HepG2 (cell line): ENCODE measurements at regions not wholly inside any gene's neighbourhood (a gene's known extent, or its start where the extent isn't known, plus 50 kb on each side); places are given as distances from the start of the nearest gene placed in this dataset.

Experiments
- ATAC-seq: fragments of 200-7000 bp; cut with Tn5 transposase; 3 replicates; pipeline ENCODE4 v1.9.1; 2020; ENCODE audit warnings: mild to moderate bottlenecking, moderate library complexity
- BruUV-seq: library from RNA; stranded (reverse); fragments of 400-500 nt; replicated peaks from 2 replicates; lab custom pipeline; 2021; lab: Mats Ljungman, UMichigan
- CTCF ChIA-PET: fragments of 300-600 bp; formaldehyde crosslinking; extraction: SDS; loops from one replicate; lab custom pipeline; 2021; ENCODE audit warnings: low total read pairs, inconsistent platforms, low intra/inter-chr PET ratio; lab: Yijun Ruan, JAX
- POLR2A ChIA-PET: fragments of 350-600 bp; sonication (Branson Sonifier 250); formaldehyde crosslinking; loops from one replicate; lab custom pipeline; 2020; ENCODE audit warnings: antibody characterized with exemption, inconsistent platforms; lab: Yijun Ruan, JAX
- DNase-seq: peaks from one replicate; pipeline ENCODE4 v3.0.0-alpha.2; 2015; ENCODE audit warnings: low spot score
- FAIRE-seq: peaks from 3 replicates; lab custom pipeline; 2011; peaks lifted over from hg19 to GRCh38; lab: Jason Lieb, UNC
- H2AFZ ChIP-seq: one replicate; pipeline ENCODE4 v1.6.1; 2011; ENCODE audit warnings: low read length, inconsistent platforms
- H3K27ac ChIP-seq: fragments of 300-600 bp; 3 replicates; pipeline ENCODE4 v1.8.0; 2011; ENCODE audit warnings: mixed run types, mild to moderate bottlenecking, mixed read lengths, low read length, inconsistent platforms; ENCODE audit not compliant: insufficient read depth; ENCODE audit errors: extremely low read length
- H3K27me3 ChIP-seq, 2 experiments: fragments of 200-600 bp in 1 of 2; 2 replicates in 1 of 2; 3 replicates in 1 of 2; pipeline versions ENCODE4 v1.6.0 to v1.8.0; 2011; ENCODE audit warnings: low read length in 2 of 2, mild to moderate bottlenecking in 2 of 2, moderate library complexity in 2 of 2, inconsistent platforms in 1 of 2; ENCODE audit not compliant: insufficient read depth in 2 of 2, control insufficient read depth in 1 of 2
- H3K36me3 ChIP-seq, 2 experiments: fragments of 200-600 bp in 1 of 2; replicated peaks in 1 of 2; 2 replicates in 1 of 2; 3 replicates in 1 of 2; pipeline versions ENCODE4 v1.5.1 to v1.8.0; 2011; ENCODE audit warnings: low read length in 2 of 2, inconsistent platforms in 1 of 2; ENCODE audit not compliant: insufficient read depth in 2 of 2, control insufficient read depth in 1 of 2
- H3K4me1 ChIP-seq: 2 replicates; pipeline ENCODE4 v1.5.1; 2012; ENCODE audit warnings: low read length, inconsistent platforms; ENCODE audit not compliant: insufficient read depth
- H3K4me2 ChIP-seq: 2 replicates; pipeline ENCODE4 v1.6.0; 2011; ENCODE audit warnings: low read depth, low read length, inconsistent platforms
- H3K4me3 ChIP-seq, 3 experiments: fragments of 200-600 bp in 1 of 3; sonication (generic), shearing (Covaris generic) in 1 of 3; replicated peaks in 1 of 3; 2 replicates each; pipeline ENCODE4 v1.5.1; 2011 to 2016; ENCODE audit warnings: low read length in 3 of 3, inconsistent platforms in 2 of 3, low read depth in 2 of 3, mild to moderate bottlenecking in 2 of 3, control low read depth in 1 of 3, mixed read lengths in 1 of 3; ENCODE audit not compliant: insufficient read depth in 1 of 3
- H3K79me2 ChIP-seq: one replicate; pipeline ENCODE4 v1.6.1; 2011; ENCODE audit warnings: low read length, inconsistent platforms; ENCODE audit not compliant: insufficient read depth
- H3K9ac ChIP-seq: 2 replicates; pipeline ENCODE4 v1.6.0; 2011; ENCODE audit warnings: mild to moderate bottlenecking, low read depth, low read length, inconsistent platforms; ENCODE audit not compliant: insufficient read depth
- H3K9me3 ChIP-seq: 2 replicates; pipeline ENCODE4 v1.5.1; 2012; ENCODE audit warnings: mild to moderate bottlenecking, low read length
- H4K20me1 ChIP-seq: 2 replicates; pipeline ENCODE4 v1.6.0; 2011; ENCODE audit warnings: inconsistent platforms, mild to moderate bottlenecking, low read length, moderate library complexity; ENCODE audit not compliant: insufficient read depth
- DMAP1 ChIP-seq: IDR thresholded peaks from 2 replicates; pipeline ENCODE4 v1.6.1; 2016
- FIP1L1 ChIP-seq: fragments of 200-400 bp; formaldehyde crosslinking; IDR thresholded peaks from 2 replicates; pipeline ENCODE4 v1.6.1; 2018; ENCODE audit warnings: low read depth, mild to moderate bottlenecking, low read length, moderate library complexity, borderline replicate concordance; ENCODE audit not compliant: insufficient read depth
- KDM6A ChIP-seq: IDR thresholded peaks from 2 replicates; pipeline ENCODE4 v1.6.1; 2016; ENCODE audit warnings: low read depth
- NAIF1 ChIP-seq: sonication (generic); formaldehyde crosslinking; IDR thresholded peaks from 2 replicates; pipeline ENCODE4 v1.5.0; 2020; ENCODE audit warnings: mild to moderate bottlenecking, missing genetic modification reagents, borderline replicate concordance
- RAD51 ChIP-seq: fragments of 450-650 bp; IDR thresholded peaks from 2 replicates; pipeline ENCODE4 v1.6.1; 2016; ENCODE audit warnings: borderline replicate concordance
- ZMYM3 ChIP-seq: sonication (generic); formaldehyde crosslinking; IDR thresholded peaks from 2 replicates; pipeline ENCODE4 v1.5.1; 2020; ENCODE audit warnings: mild to moderate bottlenecking, missing genetic modification reagents
- ZNF737 ChIP-seq: sonication (generic); formaldehyde crosslinking; IDR thresholded peaks from 2 replicates; pipeline ENCODE4 v1.5.0; 2020; ENCODE audit warnings: missing genetic modification reagents, mild to moderate bottlenecking, borderline replicate concordance
- ZNF781 ChIP-seq: sonication (generic); formaldehyde crosslinking; IDR thresholded peaks from 2 replicates; pipeline ENCODE4 v1.5.1; 2020; ENCODE audit warnings: borderline replicate concordance, mild to moderate bottlenecking, missing genetic modification reagents; ENCODE audit errors: not compliant biosample characterization
- WGBS: methylation state at CpG from one replicate; pipeline ENCODE4 v1.1.6; 2017; ENCODE audit warnings: low lambda C conversion rate; 5-methylcytosine and 5-hydroxymethylcytosine counted together
- in situ Hi-C: cut with HindIII; loops from 2 replicates; pipeline ENCODE4 v1.10.0; 2017; ENCODE audit warnings: low pct_unique_long_range_greater_than_20kb; ENCODE audit not compliant: extremely low pct_ligation_motif_present
- intact Hi-C: fragments of 100-400 bp; cut with micrococcal nuclease; formaldehyde crosslinking; loops from one replicate; pipeline ENCODE4 v1.10.0; 2022; ENCODE audit not compliant: unreplicated experiment
- TF ChIP-seq, protein P1 (sequence below): IDR thresholded peaks from 2 replicates; pipeline ENCODE4 v1.6.1; 2016; ENCODE audit warnings: missing genetic modification reagents, missing compliant biosample characterization
- TF ChIP-seq, protein P2 (sequence below): sonication (generic); formaldehyde crosslinking; IDR thresholded peaks from 2 replicates; pipeline ENCODE4 v1.5.0; 2020; ENCODE audit warnings: missing genetic modification reagents, mild to moderate bottlenecking, borderline replicate concordance
- TF ChIP-seq, protein P3 (sequence below): sonication (generic); formaldehyde crosslinking; IDR thresholded peaks from one replicate; pipeline ENCODE4 v1.5.1; 2020; ENCODE audit warnings: mild to moderate bottlenecking, missing genetic modification reagents; ENCODE audit errors: not compliant biosample characterization

DNA sequence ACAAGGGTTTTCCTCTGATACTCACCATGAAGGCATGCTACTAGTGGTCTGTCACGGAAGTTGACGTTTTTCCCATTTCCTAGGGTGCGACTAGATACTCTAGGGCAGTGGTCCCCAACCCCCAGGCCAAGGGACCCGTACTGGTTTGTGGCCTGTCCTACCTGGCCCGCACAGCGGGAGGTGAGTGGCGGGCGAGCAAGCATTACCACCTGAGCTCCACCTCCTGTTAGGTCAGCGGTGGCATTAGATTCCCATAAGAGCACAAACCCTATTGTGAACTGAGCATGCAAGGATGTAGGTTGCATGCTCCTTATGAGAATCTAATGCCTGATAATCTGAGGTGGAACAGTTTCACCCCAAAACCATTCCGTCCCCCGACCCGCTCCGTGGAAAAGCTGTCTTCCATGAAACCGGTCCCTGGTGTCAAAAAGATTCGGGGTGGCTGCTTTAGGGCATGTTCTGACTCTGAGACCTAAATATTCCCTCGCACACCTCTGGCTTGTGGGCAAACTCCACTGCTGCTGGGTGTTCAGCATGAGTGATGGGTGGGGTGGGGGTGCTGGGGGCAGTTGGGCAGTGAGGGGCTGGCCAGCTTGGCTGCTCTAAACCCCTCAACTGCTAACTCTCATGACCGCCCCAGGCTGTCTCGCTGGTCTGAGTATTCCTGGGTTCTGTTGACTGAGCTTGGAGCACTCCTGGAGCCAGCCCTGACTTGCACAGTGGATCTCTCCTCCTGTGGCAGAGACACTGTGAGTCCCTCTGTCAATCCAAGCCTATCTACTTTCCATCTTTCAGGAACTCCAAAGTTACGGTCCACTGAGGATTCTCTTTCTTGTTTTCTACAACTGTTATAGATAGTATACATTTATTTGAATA, 78.3 kb upstream of the NEK6 start:
- intact Hi-C loops, result no loop called here
- no peak for ATAC-seq

More for the DNA sequence above, 78.3 kb upstream of the NEK6 start:
- FAIRE-seq (no peak), DNase-seq (no peak)
- ChIA-PET POLR2A (no interaction called here), CTCF (no interaction called here)
- TF ChIP-seq FIP1L1 (no peak), NAIF1 (CRISPR knock-in tag) (no peak), ZNF737 (no peak), ZNF781 (CRISPR knock-in tag) (no peak), ZMYM3 (CRISPR knock-in tag) (no peak), DMAP1 (CRISPR knock-in tag) (no peak), RAD51 (no peak), KDM6A (CRISPR knock-in tag) (no peak)
- TF ChIP-seq, protein P1, sequence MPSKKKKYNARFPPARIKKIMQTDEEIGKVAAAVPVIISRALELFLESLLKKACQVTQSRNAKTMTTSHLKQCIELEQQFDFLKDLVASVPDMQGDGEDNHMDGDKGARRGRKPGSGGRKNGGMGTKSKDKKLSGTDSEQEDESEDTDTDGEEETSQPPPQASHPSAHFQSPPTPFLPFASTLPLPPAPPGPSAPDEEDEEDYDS (CRISPR knock-in tag), result no peak
- TF ChIP-seq, protein P2, sequence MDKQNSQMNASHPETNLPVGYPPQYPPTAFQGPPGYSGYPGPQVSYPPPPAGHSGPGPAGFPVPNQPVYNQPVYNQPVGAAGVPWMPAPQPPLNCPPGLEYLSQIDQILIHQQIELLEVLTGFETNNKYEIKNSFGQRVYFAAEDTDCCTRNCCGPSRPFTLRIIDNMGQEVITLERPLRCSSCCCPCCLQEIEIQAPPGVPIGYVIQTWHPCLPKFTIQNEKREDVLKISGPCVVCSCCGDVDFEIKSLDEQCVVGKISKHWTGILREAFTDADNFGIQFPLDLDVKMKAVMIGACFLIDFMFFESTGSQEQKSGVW (CRISPR knock-in tag), result no peak
- TF ChIP-seq, protein P3, sequence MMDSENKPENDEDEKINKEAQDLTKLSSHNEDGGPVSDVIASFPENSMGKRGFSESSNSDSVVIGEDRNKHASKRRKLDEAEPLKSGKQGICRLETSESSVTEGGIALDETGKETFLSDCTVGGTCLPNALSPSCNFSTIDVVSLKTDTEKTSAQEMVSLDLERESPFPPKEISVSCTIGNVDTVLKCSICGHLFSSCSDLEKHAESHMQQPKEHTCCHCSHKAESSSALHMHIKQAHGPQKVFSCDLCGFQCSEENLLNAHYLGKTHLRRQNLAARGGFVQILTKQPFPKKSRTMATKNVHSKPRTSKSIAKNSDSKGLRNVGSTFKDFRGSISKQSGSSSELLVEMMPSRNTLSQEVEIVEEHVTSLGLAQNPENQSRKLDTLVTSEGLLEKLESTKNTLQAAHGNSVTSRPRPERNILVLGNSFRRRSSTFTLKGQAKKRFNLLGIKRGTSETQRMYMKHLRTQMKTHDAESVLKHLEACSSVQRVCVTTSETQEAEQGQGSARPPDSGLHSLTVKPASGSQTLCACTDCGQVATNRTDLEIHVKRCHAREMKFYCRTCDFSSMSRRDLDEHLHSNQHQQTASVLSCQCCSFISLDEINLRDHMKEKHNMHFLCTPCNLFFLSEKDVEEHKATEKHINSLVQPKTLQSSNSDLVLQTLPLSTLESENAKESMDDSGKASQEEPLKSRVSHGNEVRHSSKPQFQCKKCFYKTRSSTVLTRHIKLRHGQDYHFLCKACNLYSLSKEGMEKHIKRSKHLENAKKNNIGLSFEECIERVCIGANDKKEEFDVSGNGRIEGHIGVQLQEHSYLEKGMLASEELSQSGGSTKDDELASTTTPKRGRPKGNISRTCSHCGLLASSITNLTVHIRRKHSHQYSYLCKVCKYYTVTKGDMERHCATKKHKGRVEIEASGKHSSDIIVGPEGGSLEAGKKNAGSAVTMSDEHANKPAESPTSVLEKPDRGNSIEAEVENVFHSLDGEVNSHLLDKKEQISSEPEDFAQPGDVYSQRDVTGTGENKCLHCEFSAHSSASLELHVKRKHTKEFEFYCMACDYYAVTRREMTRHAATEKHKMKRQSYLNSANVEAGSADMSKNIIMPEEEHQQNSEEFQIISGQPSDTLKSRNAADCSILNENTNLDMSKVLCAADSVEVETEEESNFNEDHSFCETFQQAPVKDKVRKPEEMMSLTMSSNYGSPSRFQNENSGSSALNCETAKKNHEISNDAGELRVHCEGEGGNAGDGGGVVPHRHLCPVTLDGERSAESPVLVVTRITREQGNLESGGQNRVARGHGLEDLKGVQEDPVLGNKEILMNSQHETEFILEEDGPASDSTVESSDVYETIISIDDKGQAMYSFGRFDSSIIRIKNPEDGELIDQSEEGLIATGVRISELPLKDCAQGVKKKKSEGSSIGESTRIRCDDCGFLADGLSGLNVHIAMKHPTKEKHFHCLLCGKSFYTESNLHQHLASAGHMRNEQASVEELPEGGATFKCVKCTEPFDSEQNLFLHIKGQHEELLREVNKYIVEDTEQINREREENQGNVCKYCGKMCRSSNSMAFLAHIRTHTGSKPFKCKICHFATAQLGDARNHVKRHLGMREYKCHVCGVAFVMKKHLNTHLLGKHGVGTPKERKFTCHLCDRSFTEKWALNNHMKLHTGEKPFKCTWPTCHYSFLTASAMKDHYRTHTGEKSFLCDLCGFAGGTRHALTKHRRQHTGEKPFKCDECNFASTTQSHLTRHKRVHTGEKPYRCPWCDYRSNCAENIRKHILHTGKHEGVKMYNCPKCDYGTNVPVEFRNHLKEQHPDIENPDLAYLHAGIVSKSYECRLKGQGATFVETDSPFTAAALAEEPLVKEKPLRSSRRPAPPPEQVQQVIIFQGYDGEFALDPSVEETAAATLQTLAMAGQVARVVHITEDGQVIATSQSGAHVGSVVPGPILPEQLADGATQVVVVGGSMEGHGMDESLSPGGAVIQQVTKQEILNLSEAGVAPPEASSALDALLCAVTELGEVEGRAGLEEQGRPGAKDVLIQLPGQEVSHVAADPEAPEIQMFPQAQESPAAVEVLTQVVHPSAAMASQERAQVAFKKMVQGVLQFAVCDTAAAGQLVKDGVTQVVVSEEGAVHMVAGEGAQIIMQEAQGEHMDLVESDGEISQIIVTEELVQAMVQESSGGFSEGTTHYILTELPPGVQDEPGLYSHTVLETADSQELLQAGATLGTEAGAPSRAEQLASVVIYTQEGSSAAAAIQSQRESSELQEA (CRISPR knock-in tag), result no peak
- Histone ChIP-seq H4K20me1 (no peaks in the 10 kb centered on the region), H3K4me3 (no peak overlapping the region), H3K27ac (no peak overlapping the region), H2AFZ (no peak overlapping the region), H3K9me3 (no peaks in the 10 kb centered on the region), H3K4me2 (no peak overlapping the region), H3K9ac (no peak overlapping the region), H3K27me3 (peaks cover 2 to 37% of the 10 kb centered on the region in 2 experiments; a peak in 4 of 5 replicates), H3K36me3 (no peaks in the 10 kb centered on the region), H3K4me1 (no peaks in the 10 kb centered on the region), H3K79me2 (no peaks in the 10 kb centered on the region)
- WGBS, result 49% methylated on average over 8 of the region's 19 CpGs
- in situ Hi-C loops, result no loop called here
- no TSS peak for BruUV-seq
